GM21381 (cell line): ENCODE measurements at regions not wholly inside any gene's neighbourhood (a gene's known extent, or its start where the extent isn't known, plus 50 kb on each side); places are given as distances from the start of the nearest gene placed in this dataset.

Source experiments
- ATAC-seq: cut with Tn5 transposase; IDR thresholded peaks from one replicate; pipeline ENCODE4 v1.9.1; 2021; ENCODE audit warnings: mild to moderate bottlenecking, moderate library complexity; ENCODE audit not compliant: unreplicated experiment

GRCh38 chr5:142435410-142436115 lies 110.7 kb upstream of the SPRY4 start:
- ATAC-seq, result no peak

- no peak for ATAC-seq
Observed at GRCh38 chr5:142434322-142434612, 109.4 kb upstream of the SPRY4 start.

GRCh38 chr5:142433526-142434321 lies 108.9 kb upstream of the SPRY4 start:
- no peak for ATAC-seq

- no peak for ATAC-seq
Observed at GRCh38 chr5:142432961-142433360, 108.1 kb upstream of the SPRY4 start.

GRCh38 chr5:142432369-142432863 lies 107.6 kb upstream of the SPRY4 start:
- ATAC-seq, result peak; percentile 62

GRCh38 chr5:142428773-142429473 lies 104.1 kb upstream of the SPRY4 start:
- ATAC-seq, result no peak

- ATAC-seq, result no peak
Observed at GRCh38 chr5:142428036-142428772, 103.4 kb upstream of the SPRY4 start.

- ATAC-seq, result no peak
Observed at GRCh38 chr5:142427529-142427928, 102.7 kb upstream of the SPRY4 start.

GRCh38 chr5:142427015-142427364 lies 102.2 kb upstream of the SPRY4 start:
- no peak for ATAC-seq

- no peak for ATAC-seq
Observed at GRCh38 chr5:142426129-142427014, 101.6 kb upstream of the SPRY4 start.

- no peak for ATAC-seq
Observed at GRCh38 chr5:142425286-142426065, 100.7 kb upstream of the SPRY4 start.

GRCh38 chr5:142422429-142422828 lies 97.6 kb upstream of the SPRY4 start:
- ATAC-seq, result no peak

GRCh38 chr5:142421621-142422397 lies 97.0 kb upstream of the SPRY4 start:
- no peak for ATAC-seq

GRCh38 chr5:142421228-142421617 lies 96.4 kb upstream of the SPRY4 start:
- ATAC-seq, result no peak

- ATAC-seq, result no peak
Observed at GRCh38 chr5:142420561-142421227, 95.9 kb upstream of the SPRY4 start.

GRCh38 chr5:142412581-142412980 lies 87.8 kb upstream of the SPRY4 start:
- no peak for ATAC-seq

GRCh38 chr5:142411656-142412425 lies 87.0 kb upstream of the SPRY4 start:
- no peak for ATAC-seq
